CD4-positive, alpha-beta T cell treated with Interleukin-10 for 1 hour (primary cell): ENCODE measurements at regions not wholly inside any gene's neighbourhood (a gene's known extent, or its start where the extent isn't known, plus 50 kb on each side); places are given as distances from the start of the nearest gene placed in this dataset.

Source experiments
- DNase-seq: peaks from one replicate; pipeline ENCODE4 v3.0.0-alpha.2; 2020

GRCh38 chr12:127414636-127415035, 852.3 kb upstream of the TMEM132C start:
- DNase-seq = no peak

- DNase-seq = no peak
These were observed 850.2 kb upstream of the TMEM132C start for GRCh38 chr12:127416796-127417195.

DNA sequence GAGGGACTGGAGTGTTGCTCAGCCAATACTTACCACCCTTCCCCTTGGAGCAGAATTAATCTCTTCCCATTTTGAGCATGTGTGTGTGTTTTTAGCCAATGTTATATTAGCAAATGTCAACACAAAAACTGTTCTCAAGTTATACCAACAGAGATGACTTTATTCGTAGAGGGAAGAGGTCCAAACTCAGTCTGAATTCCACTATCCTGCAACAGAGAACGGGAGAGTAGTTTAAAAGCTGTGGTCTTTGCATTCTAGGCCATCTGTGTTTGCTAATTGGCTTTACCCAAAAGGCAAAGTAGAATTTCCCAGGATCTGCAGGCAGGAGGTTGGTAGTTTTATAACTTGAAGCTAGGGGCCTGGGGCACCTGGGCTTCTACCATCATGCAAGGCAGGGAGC, 847.9 kb upstream of the TMEM132C start:
- DNase-seq = no peak

DNA sequence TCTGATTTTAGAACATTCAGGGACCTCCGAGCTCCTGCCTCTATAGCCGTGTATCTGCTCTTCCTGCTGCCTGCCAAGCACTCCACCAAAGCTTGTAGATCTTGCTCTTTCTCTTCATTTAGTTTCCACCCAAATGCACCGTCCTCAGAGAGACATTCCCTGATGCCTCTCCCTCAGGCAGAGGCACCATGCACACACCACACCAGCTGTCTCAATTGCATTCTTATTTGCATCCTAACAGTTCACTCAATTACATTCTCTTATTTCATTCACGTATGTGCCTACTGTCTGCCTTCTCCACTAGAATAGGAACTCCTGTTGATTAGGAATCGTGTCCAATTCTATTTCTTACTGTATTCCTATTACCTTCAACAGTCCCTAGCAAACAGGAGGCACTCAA, 845.4 kb upstream of the TMEM132C start:
- no peak for DNase-seq

DNA sequence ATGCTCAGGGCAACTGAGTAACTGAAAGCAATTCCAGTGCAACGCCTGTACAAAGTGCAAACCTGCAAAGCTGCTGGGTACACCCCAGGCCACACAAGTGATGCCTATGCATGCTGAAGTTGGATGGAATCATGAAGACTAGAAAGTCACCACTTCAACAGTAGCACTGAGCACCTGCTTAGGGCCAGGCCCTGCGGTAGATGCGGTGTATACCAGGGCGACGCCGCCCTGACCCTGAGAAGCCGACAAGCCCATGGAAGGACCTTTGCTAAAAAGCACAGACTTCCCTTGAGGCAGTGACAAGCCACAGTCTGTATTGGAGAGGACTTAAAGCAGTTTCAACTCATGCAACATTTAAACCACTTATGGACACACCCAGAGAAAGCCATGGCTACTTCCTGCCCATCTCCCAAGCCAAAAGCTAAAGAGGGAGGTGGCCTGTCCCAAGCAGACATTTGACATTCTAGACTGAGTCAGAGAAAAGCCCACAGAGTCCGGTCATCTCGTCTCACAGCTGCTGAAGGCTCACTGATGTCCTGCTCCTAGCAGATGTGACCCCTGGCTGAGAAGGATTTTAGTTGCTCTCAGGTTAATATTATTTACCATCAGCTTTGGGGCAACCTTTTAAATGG, 843.9 kb upstream of the TMEM132C start:
- DNase-seq = no peak

DNA sequence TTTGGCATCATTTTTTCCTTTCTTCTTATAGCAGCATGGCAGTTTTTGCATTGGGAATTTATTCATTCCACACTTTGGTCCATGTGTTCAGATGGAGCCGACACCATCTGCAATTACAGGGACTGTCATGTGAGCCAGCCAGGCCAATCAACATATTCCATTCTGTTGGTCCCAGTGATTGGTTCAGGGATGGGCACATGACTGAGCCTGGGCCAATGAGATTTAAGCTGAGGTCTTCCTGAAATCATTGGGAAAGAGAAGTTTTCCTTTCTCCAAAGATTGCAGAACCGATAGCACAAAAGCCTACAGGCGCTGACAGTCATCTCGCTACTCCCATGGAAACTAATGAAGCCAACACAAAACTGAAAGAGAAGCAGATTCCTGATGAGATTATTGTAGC, 841.5 kb upstream of the TMEM132C start:
- DNase-seq = no peak

DNA sequence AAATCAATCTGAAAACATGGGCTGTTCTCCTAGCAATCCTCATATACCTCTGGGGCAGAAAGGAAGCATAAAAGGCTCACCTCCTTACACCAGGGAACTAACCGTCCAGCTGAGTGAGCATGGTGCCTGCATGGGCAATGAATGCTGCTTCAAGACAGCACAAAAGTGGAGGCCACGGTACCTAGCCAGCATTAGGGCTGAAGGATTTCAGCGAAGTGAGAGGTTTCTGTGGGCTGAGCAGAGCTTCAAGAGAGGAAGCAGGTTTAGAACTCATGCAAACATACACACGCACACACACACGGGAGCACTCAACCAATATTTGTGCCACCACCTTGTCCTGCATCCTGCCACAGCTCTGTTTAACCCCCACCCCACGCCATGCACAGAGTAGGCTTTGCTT, 838.5 kb upstream of the TMEM132C start:
- DNase-seq = no peak

GRCh38 chr12:127429551-127430285, 837.3 kb upstream of the TMEM132C start:
- DNase-seq = no peak

DNA sequence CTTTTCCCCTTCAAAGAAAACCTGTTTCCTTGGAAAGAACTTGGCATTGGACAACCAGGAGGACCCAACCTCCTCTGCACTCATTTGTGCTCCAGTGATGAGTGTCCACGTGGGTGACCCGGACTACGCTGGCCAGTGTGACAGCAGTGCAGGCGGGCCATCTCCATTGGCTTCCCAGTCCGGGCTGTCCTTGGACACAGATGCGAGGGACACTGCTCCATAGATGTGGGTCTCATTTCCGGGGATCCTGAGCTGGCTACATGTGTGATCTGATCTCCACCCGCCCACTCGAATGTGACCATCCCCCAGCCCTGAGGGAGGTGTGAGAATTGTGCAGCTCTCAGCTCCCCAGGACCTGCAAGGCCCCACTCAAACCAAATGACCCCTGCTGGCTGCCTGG, 836.6 kb upstream of the TMEM132C start:
- no peak for DNase-seq

DNA sequence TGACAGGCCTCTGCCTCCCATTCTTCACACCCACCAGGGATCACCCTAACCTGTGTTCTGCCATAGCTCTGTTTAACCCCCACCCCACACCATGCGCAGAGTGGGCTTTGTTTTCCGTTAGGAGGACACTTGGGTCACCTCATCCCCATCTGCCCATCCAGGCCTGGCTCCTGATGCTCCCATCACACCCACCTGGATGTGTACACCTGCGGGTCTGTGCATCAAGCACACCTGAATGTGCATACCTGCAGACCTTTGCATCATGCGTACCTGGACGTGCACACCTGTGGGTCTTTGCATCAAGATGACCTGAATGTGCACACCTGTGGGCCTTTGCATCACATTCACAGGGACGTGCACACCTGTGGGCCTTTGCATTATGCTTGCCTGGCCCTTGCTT, 835.8 kb upstream of the TMEM132C start:
- DNase-seq = no peak

DNA sequence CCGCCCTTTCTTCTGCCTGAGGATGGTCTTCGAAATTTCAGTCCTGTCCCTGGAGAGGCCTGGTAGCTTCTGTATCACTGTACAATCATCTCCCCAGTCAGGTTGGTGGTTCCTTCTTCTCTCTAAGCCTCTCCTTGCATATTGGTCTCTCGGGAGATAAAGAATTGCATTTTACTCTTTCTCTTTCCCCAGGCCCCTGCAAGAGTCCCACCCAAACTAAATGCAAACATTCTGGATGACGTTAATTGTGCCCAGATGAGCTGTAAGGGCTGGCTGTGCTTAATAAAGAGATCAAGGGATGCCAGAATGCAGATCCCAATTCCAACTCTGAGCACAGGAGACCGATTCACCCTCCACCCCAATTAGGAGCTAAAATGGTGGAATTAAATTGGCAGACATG, 835.4 kb upstream of the TMEM132C start:
- no peak for DNase-seq

DNA sequence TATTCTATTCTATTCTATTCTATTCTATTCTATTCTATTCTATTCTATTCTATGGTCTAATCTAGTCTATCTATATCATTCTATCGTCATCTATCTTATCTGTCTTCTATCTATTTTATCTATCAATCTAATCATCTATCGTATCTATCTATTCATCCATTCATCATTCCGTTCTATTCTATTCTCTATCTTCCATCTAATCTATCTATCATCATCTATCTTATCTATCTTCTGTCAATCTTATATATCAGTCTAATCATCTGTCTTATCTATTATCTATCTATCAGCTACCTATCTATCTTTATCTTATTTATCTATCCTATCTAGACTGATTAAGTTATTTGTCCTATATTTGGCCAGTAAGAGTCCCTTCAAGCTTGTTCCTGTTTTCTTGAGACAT, 831.5 kb upstream of the TMEM132C start:
- DNase-seq = no peak

DNA sequence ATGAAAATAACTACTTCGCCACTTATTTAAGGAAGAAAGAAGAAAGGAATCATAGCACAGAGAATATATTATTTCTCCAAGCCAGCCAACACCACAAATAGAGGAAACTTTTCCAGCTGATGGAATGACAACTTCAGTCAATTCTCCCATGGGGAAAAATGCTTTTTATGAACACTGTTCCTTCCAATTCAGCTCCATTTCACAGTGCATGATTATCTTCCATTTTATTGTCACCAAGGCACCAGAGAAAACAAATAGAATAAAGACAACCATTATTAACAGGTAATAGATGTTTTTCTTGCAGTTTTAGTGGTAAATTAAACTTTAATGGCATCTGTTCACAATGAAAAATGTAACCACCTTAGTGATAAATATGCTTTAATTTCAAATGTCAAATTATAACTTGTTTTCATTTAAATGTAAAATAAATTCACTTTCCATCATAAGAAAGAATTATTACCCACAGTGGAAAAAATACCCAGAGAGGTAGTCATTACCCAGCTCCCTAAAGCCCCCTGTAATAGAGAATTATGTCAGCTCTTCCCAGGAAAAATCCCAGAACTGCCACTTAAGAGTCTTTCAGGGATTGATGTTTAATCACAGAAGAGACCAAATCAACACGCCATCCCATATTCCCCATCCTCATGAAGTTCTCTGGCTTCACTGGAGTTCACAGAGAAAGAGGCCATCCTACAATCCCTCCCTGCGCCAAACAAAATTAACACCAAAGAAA, 828.3 kb upstream of the TMEM132C start:
- DNase-seq = no peak

GRCh38 chr12:127445581-127446139, 821.3 kb upstream of the TMEM132C start:
- no peak for DNase-seq

GRCh38 chr12:127448906-127449305, 818.1 kb upstream of the TMEM132C start:
- no peak for DNase-seq

GRCh38 chr12:127450826-127451225, 816.1 kb upstream of the TMEM132C start:
- no peak for DNase-seq

DNA sequence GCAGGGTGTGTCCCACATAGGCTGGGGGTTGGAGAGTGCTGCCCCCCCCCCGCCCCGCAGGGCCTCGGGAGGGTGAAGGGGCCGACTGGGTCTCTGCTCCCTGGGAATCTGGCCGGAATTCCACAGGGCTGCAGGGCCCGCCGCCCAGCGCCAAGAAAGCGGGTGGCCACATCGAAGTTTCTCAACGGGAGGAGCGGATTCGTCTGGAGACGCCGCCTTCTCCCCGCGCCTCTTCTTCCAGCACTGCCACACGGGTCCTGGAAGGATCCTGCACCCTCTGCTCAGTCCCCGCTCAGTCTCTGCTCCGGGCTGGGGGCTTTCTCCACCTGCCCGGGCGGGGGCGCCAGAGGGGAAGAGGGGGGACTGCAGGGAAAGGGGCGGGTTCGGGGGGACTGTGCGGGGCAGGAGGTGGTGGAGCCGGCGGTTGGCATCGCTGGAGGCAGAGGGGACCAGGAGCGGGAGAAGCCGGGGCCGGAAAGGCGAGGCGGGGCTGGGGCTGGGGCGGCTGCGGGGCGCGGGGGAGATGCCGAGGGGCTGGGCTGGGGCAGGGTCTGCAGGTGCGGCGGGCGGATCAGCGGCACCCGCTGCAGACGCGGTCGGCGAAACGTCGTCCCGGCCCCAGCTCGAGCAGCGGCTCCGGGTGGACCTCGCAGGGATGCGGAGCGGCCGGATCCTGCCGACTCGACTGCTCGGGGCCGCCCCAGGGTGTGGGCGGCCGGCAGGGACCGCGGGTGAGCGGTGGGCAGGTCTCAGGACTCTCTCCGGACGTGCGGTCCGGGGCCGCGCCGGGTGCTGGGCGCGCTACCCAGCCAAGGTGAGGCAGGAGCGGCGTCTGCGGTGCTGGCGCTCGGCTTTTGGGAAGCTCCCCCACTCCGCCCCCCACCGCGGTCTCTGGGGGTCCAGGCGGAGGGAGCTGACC, 811.4 kb upstream of the TMEM132C start:
- no peak for DNase-seq

GRCh38 chr12:127457726-127458125, 809.2 kb upstream of the TMEM132C start:
- DNase-seq = no peak

GRCh38 chr12:127459166-127459565, 807.8 kb upstream of the TMEM132C start:
- no peak for DNase-seq

GRCh38 chr12:127459687-127460086, 807.3 kb upstream of the TMEM132C start:
- DNase-seq = no peak

DNA sequence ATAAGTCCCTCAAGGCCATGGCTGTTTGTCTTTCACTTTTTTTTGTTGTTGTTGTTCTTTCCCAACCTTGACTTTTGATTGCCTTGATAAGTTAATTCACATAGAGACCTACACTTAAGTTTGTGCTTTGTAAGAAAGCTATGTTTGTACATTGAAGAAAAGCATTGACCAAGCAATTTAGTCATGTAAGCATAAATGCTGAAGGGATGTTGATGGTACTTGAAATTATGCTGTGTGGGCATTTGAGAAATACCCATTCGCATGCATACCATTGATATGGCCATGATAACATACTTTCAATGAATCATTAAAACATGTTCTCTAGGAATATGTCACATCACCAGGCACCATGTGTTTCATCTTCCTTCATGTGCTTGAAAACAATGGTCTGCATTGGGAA, 803.7 kb upstream of the TMEM132C start:
- DNase-seq = no peak

- no peak for DNase-seq
These were observed 797.6 kb upstream of the TMEM132C start for GRCh38 chr12:127469331-127469730.

DNA sequence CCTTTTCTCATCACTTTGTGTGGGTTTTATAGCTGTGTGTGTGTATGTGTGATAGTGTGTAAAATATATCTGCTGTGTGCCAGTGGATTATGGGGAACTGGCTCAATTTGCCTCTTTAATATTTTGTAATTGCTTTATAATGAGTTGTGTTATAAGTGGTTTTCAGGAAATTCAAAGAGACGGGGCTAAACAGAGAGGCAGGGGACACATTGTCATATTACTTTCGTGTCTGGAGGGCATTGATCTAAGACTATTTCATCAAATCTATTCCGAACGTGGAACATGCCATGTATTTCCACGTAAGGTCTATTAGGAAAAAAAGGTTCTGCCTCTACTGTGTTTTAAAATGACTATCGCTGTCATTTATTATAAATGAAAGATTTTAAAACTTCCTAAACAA, 793.2 kb upstream of the TMEM132C start:
- DNase-seq = no peak
